Right ventricle myocardium superior (tissue), 1 donor: ENCODE measurements at regions not wholly inside any gene's neighbourhood (a gene's known extent, or its start where the extent isn't known, plus 50 kb on each side); places are given as distances from the start of the nearest gene placed in this dataset.

Source experiments
- ATAC-seq: fragments of 200-7000 bp; cut with Tn5 transposase; one replicate; pipeline ENCODE4 v1.9.1; 2020; ENCODE audit warnings: mild to moderate bottlenecking; ENCODE audit not compliant: poor library complexity
- DNase-seq: peaks from one replicate; pipeline ENCODE4 v3.0.0-alpha.2; 2020
- intact Hi-C: fragments of 100-400 bp; cut with DNase I; formaldehyde crosslinking; loops from one replicate; pipeline ENCODE4 v1.11.2; 2022
- donor health status: DM: no; HTN: yes; CAD: no; lungs with severe emphysema.

DNA sequence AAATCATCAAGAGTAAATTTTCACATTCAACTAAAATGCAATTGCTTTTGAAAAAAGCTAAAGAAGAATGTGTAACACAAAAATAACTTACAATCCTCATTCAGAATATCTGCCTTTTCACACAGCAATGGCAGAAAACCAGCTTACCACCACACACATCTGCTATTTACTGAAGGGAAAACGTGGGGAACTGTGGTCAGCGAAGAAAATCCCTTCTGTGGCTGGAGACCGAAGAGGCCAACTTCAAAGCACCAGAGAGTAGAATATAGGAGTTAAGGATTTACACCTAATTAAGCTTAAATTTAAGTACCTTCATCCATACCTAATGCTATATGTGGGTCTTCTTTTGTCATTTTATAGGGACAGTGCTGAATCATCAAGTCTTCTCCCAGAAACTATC lies 339.6 kb downstream of the DEPDC1B start:
- DNase-seq = no peak
- intact Hi-C loops = no loop called here
- no peak for ATAC-seq

DNA sequence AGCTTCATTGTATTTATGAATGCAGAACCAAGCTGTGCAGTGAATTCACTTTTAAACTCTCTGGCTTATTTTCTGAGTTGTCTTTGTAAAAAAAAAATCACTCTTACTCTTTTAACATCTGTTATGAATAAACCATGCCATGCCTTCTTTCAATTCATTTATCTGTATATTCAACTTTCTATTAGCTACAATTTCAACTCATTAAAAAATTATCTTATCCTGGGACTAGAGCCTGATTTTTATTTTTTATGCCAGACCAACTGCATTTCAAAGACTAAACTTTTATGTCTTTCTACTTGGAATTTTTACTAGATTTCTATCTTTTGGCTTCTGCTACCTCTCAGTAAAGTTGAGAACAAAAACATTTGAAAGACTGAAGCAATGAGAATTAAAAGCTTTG lies 342.7 kb downstream of the DEPDC1B start:
- DNase-seq (no peak), ATAC-seq (no peak)
- intact Hi-C loops = no loop called here

DNA sequence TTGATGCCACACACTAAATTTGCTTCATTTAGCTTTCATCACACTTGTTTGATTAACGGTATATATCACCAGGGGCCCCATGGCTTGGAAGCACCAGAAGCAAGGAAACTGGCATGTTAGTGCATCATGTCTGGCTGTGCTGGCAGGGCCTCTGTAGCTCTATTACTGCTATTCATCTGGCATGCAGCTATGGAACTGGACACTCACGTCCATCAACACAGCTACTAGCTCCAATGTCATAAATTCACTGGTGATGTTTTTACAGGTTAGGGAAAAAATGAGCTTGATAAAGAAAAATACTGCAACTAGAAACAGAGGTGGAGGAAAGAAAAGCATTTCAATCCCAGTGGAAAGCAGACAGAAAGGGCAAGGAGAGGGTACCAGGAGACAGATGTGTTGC lies 343.2 kb downstream of the DEPDC1B start:
- ATAC-seq (no peak), DNase-seq (no peak)
- intact Hi-C loops = no loop called here

DNA sequence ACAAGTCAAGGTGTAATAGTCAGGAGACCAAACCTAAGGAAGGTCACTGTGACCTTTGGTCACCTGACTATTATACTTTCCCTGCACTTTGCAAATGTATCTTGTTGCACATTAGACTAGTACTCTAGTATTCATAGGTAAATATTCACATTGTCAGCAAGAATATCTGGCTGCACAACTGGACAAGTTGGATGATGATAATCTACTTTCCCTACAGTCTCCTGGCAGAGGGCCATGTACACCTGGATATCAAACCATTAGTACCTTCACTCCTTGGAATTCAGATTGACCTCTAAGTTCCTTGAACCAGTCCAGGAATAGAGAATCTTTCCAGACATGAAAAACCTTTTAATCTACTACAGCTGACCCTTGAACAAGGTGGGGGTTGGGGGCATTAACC lies 344.8 kb downstream of the DEPDC1B start:
- intact Hi-C loops = no loop called here
- ATAC-seq = no peak

GRCh38 chr5:60354311-60354710 lies 345.7 kb downstream of the DEPDC1B start:
- intact Hi-C loops = no loop called here
- no peak for ATAC-seq
- no peak for DNase-seq

More for the DNA sequence above, 344.8 kb downstream of the DEPDC1B start:
- DNase-seq = no peak

- ATAC-seq (no peak), DNase-seq (no peak)
- intact Hi-C loops = no loop called here
Observed at GRCh38 chr5:60352992-60353599, 346.9 kb downstream of the DEPDC1B start.

DNA sequence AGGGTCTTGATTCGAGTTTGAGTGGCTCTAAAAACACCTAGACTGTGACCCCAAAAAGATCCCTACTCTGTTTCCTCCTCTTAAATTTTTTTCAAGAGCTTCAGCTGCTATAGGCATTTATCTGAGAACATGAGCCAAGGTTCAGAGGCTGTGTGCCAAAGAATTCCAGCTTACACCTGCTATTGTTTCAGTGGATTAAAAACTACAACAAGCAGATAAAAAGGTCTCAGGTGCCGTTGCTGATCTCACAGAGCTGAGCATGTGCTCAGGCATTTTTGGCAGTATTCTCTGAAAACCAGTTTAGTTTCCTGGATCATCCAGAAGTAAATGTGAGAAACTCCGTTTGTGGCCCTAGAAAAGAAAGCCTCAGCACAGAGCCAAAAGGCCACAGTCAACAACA lies 349.2 kb downstream of the DEPDC1B start:
- ATAC-seq (no peak), DNase-seq (no peak)
- intact Hi-C loops = no loop called here

DNA sequence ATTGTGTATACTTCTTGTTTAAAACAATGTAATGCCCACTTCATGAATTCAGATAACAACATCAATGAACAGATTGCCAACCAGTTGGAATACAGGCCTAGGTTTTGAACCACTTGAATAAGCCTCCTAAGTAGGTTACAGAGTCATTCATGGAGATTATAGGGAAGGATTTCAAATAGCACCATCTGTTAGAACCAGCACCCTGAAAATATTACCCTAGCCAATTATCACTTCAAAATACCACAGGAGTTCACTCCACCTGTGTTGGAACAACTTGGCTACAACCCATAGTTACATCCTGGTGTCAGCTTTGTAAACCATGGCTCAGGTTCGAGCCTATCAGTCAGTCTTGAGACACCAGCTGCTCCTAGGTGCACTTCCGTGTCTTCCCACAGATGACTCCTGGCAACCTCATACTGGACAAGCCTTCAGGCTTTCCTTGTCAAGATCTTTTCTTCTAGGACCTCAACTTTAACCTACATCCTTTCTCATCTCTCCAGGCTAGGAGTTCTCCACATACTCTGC lies 350.0 kb downstream of the DEPDC1B start:
- DNase-seq = no peak
- intact Hi-C loops = no loop called here
- ATAC-seq = no peak

GRCh38 chr5:60346393-60346792 lies 353.6 kb downstream of the DEPDC1B start:
- DNase-seq = no peak
- intact Hi-C loops = no loop called here

DNA sequence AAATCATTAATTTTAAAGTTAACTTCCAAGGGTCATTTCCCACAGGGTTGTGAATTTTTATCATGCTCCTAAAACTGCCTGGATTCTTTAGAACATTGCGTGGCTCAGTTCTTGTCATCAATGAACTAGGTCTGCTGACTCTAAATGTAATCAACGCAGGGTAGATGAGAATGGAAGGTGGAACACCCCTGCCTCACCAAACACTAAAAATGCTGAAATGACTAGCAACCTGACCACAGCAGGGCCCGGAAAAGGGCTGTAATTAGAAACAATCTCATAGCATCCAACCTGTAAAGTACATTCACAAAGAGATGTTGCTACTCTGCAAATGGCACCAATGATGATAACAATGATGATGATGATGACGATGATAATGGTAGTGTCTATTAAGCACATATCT lies 356.9 kb downstream of the DEPDC1B start:
- ATAC-seq = no peak
- intact Hi-C loops = no loop called here
- no peak for DNase-seq

More at GRCh38 chr5:60346393-60346792, 353.6 kb downstream of the DEPDC1B start:
- ATAC-seq = no peak

GRCh38 chr5:60340965-60341471 lies 358.9 kb downstream of the DEPDC1B start:
- ATAC-seq (no peak), DNase-seq (peak; percentile 44)
- intact Hi-C loops = no loop called here

GRCh38 chr5:60340326-60340725 lies 359.6 kb downstream of the DEPDC1B start:
- DNase-seq = no peak
- ATAC-seq = no peak
- intact Hi-C loops = no loop called here

GRCh38 chr5:60339691-60340201 lies 360.2 kb downstream of the DEPDC1B start:
- ATAC-seq (no peak), DNase-seq (peak; percentile 50)
- intact Hi-C loops = no loop called here

GRCh38 chr5:60338846-60339245 lies 361.1 kb downstream of the DEPDC1B start:
- DNase-seq = no peak
- intact Hi-C loops = no loop called here
- ATAC-seq = no peak

DNA sequence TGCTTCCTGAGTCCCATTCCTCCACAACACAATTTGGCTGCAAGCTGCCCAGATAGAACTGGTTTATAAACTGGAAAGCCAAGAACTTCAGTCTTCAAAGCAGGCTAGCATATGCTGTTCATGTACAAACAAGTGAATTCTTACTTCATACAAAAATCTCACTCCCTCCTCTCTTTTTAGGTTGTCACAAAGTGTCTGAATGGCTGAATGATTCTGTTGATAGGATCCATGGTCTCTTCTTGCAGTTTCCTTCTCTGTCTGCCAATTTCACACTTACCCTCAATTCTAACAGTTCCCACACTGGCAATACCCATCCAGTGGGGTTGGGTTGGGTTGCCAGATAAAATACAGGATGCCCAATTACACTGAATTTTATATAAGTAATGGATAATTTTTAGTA lies 363.5 kb downstream of the DEPDC1B start:
- ATAC-seq = no peak

DNA sequence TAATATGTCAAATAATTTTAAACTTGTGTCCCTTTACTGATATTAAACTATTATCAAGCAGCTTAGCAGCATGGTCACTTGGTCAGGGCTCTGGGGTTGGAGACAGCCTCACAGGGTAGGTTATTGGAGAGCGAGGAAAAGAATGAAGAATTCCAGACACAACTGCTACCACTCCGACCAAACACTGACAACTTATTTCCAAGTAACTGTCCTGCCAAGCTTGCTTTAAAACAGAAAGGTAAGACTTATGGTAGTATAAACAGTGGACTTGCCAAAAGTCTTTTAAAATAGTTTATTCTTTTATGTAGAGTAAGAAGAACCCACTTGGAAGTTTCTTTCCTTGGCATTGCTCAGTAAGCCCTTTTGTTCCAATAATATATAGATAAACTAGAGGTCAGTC lies 364.1 kb downstream of the DEPDC1B start:
- no peak for DNase-seq
- intact Hi-C loops = no loop called here
- ATAC-seq = no peak

More for the DNA sequence above, 363.5 kb downstream of the DEPDC1B start:
- no peak for DNase-seq
- intact Hi-C loops = no loop called here

- ATAC-seq = no peak
- intact Hi-C loops = no loop called here
- no peak for DNase-seq
Observed at GRCh38 chr5:60334281-60334713, 365.7 kb downstream of the DEPDC1B start.

DNA sequence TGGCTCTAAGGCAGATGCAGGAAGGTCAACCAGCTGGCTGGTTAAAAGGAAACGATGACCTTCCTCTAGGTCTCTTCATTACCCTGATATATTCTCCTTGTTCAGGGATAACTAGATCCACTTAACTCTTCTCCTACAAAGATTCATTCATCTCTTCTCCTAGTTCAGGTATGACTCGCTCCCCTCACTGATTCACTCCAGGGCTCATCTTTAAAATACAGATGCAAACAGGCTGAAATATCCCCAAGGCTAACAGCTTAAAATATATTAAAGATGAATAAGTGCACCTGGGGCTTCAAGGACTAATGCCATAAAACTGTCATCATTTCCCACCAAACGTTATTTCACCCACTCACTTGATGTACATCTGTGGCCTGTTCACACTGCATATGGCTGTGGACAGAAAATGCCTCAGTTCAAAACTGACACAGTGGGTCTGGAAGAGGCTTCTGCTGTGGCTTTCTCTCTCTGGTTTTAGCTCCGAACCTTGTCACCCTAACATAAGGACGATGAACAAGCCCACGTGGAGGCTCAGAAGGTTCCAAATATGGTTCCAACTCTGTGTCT lies 366.9 kb downstream of the DEPDC1B start:
- ATAC-seq = no peak
- no peak for DNase-seq
- intact Hi-C loops = no loop called here

DNA sequence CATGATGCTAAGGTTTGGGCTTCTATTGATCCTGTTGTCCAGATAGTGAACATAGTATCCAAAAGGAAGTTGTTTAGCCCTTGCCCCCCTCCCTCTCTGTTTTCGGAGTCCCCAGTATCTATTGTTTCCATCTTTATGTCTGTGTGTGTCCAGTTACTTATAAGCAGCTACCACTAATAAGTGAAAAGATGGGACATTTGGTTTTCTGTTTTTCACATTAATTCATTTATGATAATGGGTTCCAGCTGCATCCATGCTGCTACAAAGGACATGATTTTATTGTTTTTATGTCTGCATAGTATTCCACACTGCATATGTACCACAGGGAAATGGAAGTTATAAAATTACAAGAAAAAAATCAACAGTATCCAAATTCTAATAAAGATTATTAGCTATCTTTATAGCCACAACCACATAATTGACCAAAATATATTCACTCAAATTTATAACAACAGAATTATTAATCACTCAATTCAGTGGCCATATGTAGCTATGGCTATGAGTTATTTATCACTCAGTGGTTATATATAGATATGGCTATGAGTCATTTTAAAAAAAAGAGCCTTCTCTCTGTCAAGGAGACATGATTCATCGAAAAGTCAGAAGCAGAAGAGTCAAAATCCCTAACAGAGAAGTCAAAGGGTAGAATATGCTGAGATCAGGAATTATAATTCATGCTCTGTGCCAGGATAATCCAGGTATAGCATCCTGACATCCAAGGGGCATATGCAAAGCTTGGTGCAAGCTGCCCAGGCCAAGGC lies 367.5 kb downstream of the DEPDC1B start:
- no peak for DNase-seq
- intact Hi-C loops = no loop called here
- ATAC-seq = no peak

GRCh38 chr5:60330236-60330635 lies 369.7 kb downstream of the DEPDC1B start:
- ATAC-seq = no peak
- intact Hi-C loops = no loop called here
- DNase-seq = no peak
